ENCODE measurements at regions not wholly inside any gene's neighbourhood (a gene's known extent, or its start where the extent isn't known, plus 50 kb on each side); places are given as distances from the start of the nearest gene placed in this dataset.

GRCh38 chr1:201589186-201589585, 50.3 kb downstream of the NAV1 start:
- no peak for DNase-seq

DNA sequence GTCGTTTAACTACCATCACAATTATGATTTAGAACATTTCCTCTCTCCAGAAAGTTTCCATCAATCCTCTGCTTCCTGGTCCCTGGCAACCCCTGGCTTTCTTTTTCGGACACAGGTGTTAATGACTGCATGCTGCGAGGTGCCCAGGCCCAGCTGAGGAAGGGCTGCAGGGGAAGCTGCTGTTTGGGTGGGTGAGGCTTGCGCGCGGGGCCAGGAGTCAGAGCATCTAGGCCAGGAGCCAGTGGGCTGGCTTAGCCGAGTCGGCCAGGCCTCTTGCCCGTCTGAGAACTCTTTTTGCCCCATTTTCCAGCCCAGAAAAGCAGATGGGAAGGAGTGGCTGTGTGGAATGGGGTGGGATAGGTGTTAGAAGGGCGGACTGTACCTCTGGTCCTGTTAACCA, 51.5 kb downstream of the NAV1 start:
- DNase-seq, result no peak

DNA sequence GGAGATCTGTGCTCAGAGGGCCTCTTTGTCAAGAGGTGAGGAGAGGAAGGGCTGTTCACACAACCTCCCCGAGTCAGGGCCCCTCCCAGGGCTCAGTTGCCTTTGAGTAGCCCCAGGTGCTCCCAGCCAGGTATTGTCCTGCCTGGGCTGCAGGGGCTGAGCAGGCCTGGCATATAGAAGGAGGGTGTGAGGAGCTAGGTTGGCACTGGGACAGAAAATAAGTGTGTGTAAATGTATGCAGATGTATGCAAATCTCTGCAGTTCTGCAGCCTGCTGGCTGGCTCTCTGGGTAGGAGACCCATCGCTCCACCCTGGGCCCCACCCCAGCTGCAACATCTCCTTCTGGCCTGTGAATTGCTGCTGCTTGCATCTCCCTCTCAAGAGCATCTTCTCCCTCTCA, 52.4 kb downstream of the NAV1 start:
- peak in 1 of 3 experiments; percentile 13 for DNase-seq

DNA sequence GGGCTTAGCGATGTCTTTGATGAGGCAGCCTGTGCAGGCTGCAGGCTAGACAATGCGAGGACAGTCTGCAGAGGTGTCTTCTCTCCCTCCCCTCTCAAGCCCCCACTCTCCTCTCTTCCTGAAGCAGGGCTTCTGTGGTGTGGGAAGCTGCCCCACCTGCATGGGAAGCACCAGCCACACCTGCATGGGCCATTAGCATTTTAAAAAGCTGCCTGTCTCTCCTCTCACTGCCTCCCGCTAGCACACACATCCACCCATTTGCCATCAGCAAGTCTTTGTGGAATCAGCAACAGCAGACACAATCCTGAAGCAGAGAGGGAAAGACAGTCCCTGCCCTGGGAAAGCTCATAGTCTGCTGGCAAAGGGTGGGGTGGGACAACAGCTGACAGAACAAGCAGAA, 53.1 kb downstream of the NAV1 start:
- peak in 2 of 3 experiments; percentile 21 to 45 for DNase-seq

- peak in 1 of 3 experiments; percentile 26 for DNase-seq
These were observed 54.4 kb downstream of the NAV1 start for GRCh38 chr1:201593200-201593921.

- no peak for DNase-seq
These were observed 55.8 kb downstream of the NAV1 start for GRCh38 chr1:201594575-201595245.

- DNase-seq, result no peak
These were observed 56.5 kb downstream of the NAV1 start for GRCh38 chr1:201595381-201595780.

GRCh38 chr1:201596101-201596868, 57.4 kb downstream of the NAV1 start:
- no peak for DNase-seq

- DNase-seq, result peak; percentile 65 to 92 (median 88)
These were observed 58.8 kb downstream of the NAV1 start for GRCh38 chr1:201597551-201598230.

DNA sequence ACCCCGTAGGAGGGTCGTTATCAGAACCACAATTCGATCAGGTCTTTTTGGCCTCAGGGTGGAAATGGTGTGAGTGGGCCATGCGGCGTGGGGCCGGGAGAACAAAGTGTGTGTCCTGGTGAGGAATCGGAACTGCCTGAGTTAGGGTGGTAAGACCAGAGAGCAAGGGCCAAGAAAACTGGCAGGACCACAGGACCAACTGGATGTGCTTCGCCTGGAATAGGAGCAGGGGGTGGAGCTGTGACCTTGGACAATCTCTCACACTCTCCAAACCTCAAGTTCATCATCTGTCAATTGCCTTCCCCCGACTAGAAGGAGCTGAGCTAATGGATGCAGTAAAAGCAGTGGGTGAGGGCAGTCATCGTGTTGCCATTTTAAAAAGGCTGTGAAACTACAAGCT, 59.5 kb downstream of the NAV1 start:
- peak in 1 of 3 experiments; percentile 16 for DNase-seq

GRCh38 chr1:201598973-201599372, 60.0 kb downstream of the NAV1 start:
- no peak for DNase-seq

- peak in 1 of 3 experiments; percentile 15 for DNase-seq
These were observed 60.6 kb downstream of the NAV1 start for GRCh38 chr1:201599548-201599947.

DNA sequence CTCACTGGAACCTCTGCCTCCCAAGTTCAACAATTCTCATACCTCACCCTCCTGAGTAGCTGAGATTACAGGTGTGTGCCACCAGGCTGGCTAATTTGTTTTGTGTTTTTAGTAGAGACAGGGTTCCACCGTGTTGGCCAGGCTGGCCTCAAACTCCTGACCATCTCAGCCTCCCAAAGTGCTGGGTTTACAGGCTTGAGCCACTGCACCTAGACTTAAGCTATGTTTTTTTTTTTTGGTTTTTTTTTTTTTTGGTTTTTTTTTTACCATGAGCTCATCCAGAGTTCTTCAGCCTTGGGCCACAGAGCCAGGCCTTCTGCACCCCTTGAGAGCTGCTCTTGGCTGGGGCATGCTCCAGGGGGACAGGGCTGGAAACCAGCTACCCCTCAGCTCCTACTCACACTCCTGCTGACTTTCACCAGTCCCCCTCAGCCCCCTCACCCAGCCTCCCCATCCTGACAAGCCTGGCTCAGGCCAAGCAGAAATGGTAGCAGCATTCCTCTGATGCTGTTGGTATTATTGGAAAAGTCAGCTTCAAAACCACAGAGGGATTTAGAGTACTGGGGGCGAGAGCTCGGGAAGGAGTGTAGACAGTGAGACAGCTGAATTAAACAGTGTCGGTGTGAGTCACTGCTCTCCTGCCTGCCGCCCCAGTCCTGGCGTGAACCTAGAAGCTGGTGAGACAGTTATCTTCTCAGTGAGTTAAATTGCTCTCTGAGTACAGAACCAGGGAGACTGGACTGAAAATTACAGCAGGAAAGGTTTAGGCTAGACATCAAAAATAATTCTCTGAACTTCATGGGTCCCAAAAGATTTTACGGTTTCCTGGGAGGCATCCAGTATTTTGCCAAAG, 63.7 kb downstream of the NAV1 start:
- DNase-seq, result no peak

DNA sequence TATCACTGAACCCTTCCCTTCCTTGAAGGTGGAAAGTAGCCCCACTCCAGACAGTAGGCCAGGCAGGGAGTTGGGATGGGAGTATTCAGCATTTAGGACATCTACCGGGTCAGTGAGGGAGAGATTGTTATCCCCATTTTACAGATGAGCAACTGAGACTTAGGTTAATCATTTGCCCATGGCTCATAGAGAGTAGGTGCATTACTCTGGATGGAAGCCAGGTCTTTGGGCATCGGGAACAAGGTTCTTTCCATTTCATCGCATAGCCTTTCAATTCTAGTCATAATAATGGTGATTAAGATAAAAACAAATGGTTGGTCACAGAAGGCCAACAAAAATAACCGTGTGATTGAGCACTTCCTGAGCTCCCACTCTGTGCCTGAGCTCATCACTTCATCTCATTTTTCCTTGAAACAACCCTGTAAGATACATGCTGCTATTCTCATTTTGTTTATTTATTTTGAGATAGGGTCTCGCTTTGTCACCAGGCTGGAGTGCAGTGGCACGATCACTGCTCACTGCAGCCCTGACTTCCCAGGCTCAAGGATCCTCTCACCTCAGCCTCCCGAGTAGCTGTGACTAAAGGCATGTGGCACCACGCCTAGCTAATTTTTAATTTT, 64.8 kb downstream of the NAV1 start:
- no peak for DNase-seq

- DNase-seq, result no peak
These were observed 66.6 kb downstream of the NAV1 start for GRCh38 chr1:201605385-201606010.

- DNase-seq, result no peak
These were observed 67.2 kb downstream of the NAV1 start for GRCh38 chr1:201606096-201606495.

DNA sequence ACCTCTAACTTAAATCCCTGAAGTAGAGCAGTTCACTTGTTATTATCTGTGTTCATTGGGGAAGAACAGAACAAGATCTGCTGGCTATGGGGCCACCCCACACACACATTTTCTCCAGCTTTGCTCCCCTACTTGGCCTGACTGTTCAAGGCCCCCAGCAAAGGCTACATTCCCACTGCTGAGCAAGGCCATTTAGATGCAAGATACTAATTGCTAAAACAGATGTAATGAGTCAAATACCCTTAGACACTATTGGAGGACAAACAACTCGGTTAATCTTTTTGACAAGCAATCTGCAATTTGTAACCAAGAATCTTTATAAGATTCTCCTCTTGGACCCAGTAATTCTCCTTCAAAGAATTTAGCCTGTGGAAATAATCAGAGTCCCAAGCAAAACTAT, 67.7 kb downstream of the NAV1 start:
- no peak for DNase-seq

- DNase-seq, result no peak
These were observed 69.9 kb downstream of the NAV1 start for GRCh38 chr1:201608635-201609395.

- DNase-seq, result no peak
These were observed 70.9 kb downstream of the NAV1 start for GRCh38 chr1:201609661-201610318.

DNA sequence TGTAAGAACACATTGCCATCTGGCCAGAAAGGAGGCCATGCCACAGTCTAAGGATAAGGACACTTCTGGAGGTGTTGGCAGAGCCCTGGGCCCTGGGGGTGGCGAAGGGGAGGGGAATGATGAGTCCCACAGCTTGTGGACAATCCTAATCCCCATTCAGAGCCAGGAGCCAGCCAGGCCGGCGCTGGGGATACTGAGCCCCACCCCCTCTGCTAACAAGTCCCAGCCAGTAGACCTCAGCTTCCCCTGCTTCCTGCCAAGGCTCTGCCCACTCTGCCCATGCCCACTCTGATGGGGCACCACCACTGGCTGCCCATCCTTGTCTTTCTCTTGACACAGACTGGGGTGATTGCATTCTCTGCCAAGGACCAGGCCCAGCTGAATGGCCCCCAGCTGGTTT, 71.9 kb downstream of the NAV1 start:
- DNase-seq, result no peak

Data from NCI-H1417 (cell line).